SK-N-DZ (cell line): ENCODE measurements at regions not wholly inside any gene's neighbourhood (a gene's known extent, or its start where the extent isn't known, plus 50 kb on each side); places are given as distances from the start of the nearest gene placed in this dataset.
A peak's percentile ranks its signal among the peaks of the same experiment; 100 is the strongest.

Experiments
- DNase-seq: peaks from one replicate; pipeline ENCODE4 v3.0.0-alpha.2; 2015; ENCODE audit warnings: low spot score

- no peak for DNase-seq
Measured at GRCh38 chr6:108751851-108752732, 96.1 kb upstream of the ARMC2 start.

GRCh38 chr6:108752733-108753590 lies 95.3 kb upstream of the ARMC2 start:
- no peak for DNase-seq

GRCh38 chr6:108755257-108756240 lies 92.7 kb upstream of the ARMC2 start:
- DNase-seq = no peak

GRCh38 chr6:108757357-108757756 lies 90.9 kb upstream of the ARMC2 start:
- DNase-seq = no peak

GRCh38 chr6:108758884-108759283 lies 89.3 kb upstream of the ARMC2 start:
- DNase-seq = no peak

- DNase-seq = peak; percentile 29
Measured at GRCh38 chr6:108760126-108761050, 87.8 kb upstream of the ARMC2 start.

- no peak for DNase-seq
Measured at GRCh38 chr6:108762394-108762793, 85.8 kb upstream of the ARMC2 start.

- no peak for DNase-seq
Measured at GRCh38 chr6:108763931-108764579, 84.2 kb upstream of the ARMC2 start.

- DNase-seq = no peak
Measured at GRCh38 chr6:108764580-108764950, 83.7 kb upstream of the ARMC2 start.

GRCh38 chr6:108765495-108765894 lies 82.7 kb upstream of the ARMC2 start:
- DNase-seq = no peak

GRCh38 chr6:108766419-108766818 lies 81.8 kb upstream of the ARMC2 start:
- DNase-seq = no peak

- no peak for DNase-seq
Measured at GRCh38 chr6:108766886-108767285, 81.3 kb upstream of the ARMC2 start.

GRCh38 chr6:108767418-108768165 lies 80.6 kb upstream of the ARMC2 start:
- DNase-seq = no peak

- DNase-seq = no peak
Measured at GRCh38 chr6:108768166-108768555, 80.1 kb upstream of the ARMC2 start.

GRCh38 chr6:108768792-108769524 lies 79.3 kb upstream of the ARMC2 start:
- no peak for DNase-seq

- DNase-seq = no peak
Measured at GRCh38 chr6:108771421-108771820, 76.8 kb upstream of the ARMC2 start.

- DNase-seq = no peak
Measured at GRCh38 chr6:108774555-108774954, 73.7 kb upstream of the ARMC2 start.

- DNase-seq = no peak
Measured at GRCh38 chr6:108777536-108777935, 70.7 kb upstream of the ARMC2 start.
